ENCODE measurements at regions not wholly inside any gene's neighbourhood (a gene's known extent, or its start where the extent isn't known, plus 50 kb on each side); places are given as distances from the start of the nearest gene placed in this dataset.

GRCh38 chr1:81715391-81715790 lies 85.3 kb upstream of the ADGRL2 start:
- DNase-seq, result no peak
- H3K9me3 ChIP-seq, result no peaks in the 10 kb centered on the region
- TF ChIP-seq CTCF (IDR thresholded peaks at IDR 0.05) (no peak), POLR2A (IDR thresholded peaks at IDR 0.05) (no peak)
- no peak overlapping the region for H3K27ac ChIP-seq
- H3K4me1 ChIP-seq, result no peaks in the 10 kb centered on the region
- H3K36me3 ChIP-seq (ENCODE audit: low read depth, missing control alignments), result no peaks in the 10 kb centered on the region
- WGBS, 2 donors, result 92 to 96% methylated on average over 3 of the region's 3 CpGs
- H3K27me3 ChIP-seq, result no peaks in the 10 kb centered on the region
- H3K4me3 ChIP-seq, result no peak overlapping the region
- intact Hi-C loops (cut with DNase I; ENCODE audit: low total_unique reads), result no loop called here

- Histone ChIP-seq H3K36me3 (ENCODE audit: low read depth, missing control alignments) (no peaks in the 10 kb centered on the region), H3K4me3 (no peak overlapping the region), H3K9me3 (no peaks in the 10 kb centered on the region), H3K27ac (no peak overlapping the region), H3K27me3 (no peaks in the 10 kb centered on the region), H3K4me1 (no peaks in the 10 kb centered on the region)
- intact Hi-C loops (cut with DNase I; ENCODE audit: low total_unique reads), result no loop called here
- no peak for DNase-seq
- no peak for TF ChIP-seq CTCF (IDR thresholded peaks at IDR 0.05)
- TF ChIP-seq POLR2A (IDR thresholded peaks at IDR 0.05), result no peak
Observed at GRCh38 chr1:81714636-81715035, 86.1 kb upstream of the ADGRL2 start.

GRCh38 chr1:81712425-81712824 lies 88.3 kb upstream of the ADGRL2 start:
- Histone ChIP-seq H3K27ac (no peak overlapping the region), H3K4me3 (no peak overlapping the region), H3K4me1 (no peaks in the 10 kb centered on the region), H3K27me3 (no peaks in the 10 kb centered on the region), H3K9me3 (no peaks in the 10 kb centered on the region), H3K36me3 (ENCODE audit: low read depth, missing control alignments) (no peaks in the 10 kb centered on the region)
- intact Hi-C loops (cut with DNase I; ENCODE audit: low total_unique reads), result no loop called here
- TF ChIP-seq POLR2A (IDR thresholded peaks at IDR 0.05), result no peak
- no peak for TF ChIP-seq CTCF (IDR thresholded peaks at IDR 0.05)
- DNase-seq, result no peak
- 79 to 92% methylated on average over 3 of the region's 3 CpGs for WGBS, 2 donors

GRCh38 chr1:81710857-81711256 lies 89.9 kb upstream of the ADGRL2 start:
- intact Hi-C loops (cut with DNase I; ENCODE audit: low total_unique reads), result no loop called here
- 67 to 70% methylated on average over 2 of the region's 2 CpGs for WGBS, 2 donors

More at GRCh38 chr1:81710857-81711256, 89.9 kb upstream of the ADGRL2 start:
- Histone ChIP-seq H3K4me1 (no peaks in the 10 kb centered on the region), H3K9me3 (no peaks in the 10 kb centered on the region), H3K36me3 (ENCODE audit: low read depth, missing control alignments) (no peaks in the 10 kb centered on the region), H3K4me3 (no peak overlapping the region), H3K27ac (no peak overlapping the region), H3K27me3 (no peaks in the 10 kb centered on the region)
- TF ChIP-seq POLR2A (IDR thresholded peaks at IDR 0.05) (no peak), CTCF (IDR thresholded peaks at IDR 0.05) (no peak)
- no peak for DNase-seq
